ENCODE measurements at regions not wholly inside any gene's neighbourhood (a gene's known extent, or its start where the extent isn't known, plus 50 kb on each side); places are given as distances from the start of the nearest gene placed in this dataset.
"Not testable (repeated sequence)": the region's sequence is repeated elsewhere in the genome, so short reads cannot be mapped to it uniquely, and the experiment has no call there.

- TF ChIP-seq CTCF (IDR thresholded peaks at IDR 0.05; ENCODE audit: poor library complexity); EZH2 (IDR thresholded peaks at IDR 0.05; ENCODE audit: borderline replicate concordance); EZH2phosphoT487 (IDR thresholded peaks at IDR 0.05; ENCODE audit: low read depth, severe bottlenecking, unreplicated experiment): not testable (repeated sequence)
These were observed 55.9 kb downstream of the HES1 start for GRCh38 chr3:194191850-194192249.
